Neuronal stem cell (in vitro differentiated cells): ENCODE measurements at regions not wholly inside any gene's neighbourhood (a gene's known extent, or its start where the extent isn't known, plus 50 kb on each side); places are given as distances from the start of the nearest gene placed in this dataset.

ENCODE experiments used
- DNase-seq: peaks from one replicate; pipeline ENCODE4 v3.0.0-alpha.2; 2013; ENCODE audit warnings: low spot score
- H2AFZ ChIP-seq: one replicate; pipeline ENCODE4 v1.6.1; 2013; ENCODE audit warnings: mild to moderate bottlenecking, low read length, inconsistent platforms
- H2AK5ac ChIP-seq: 2 replicates; pipeline ENCODE4 v1.6.1; 2013; ENCODE audit warnings: low read depth, mild to moderate bottlenecking, inconsistent platforms, low read length, moderate library complexity, mixed read lengths
- H2BK120ac ChIP-seq: 2 replicates; pipeline ENCODE4 v1.6.1; 2013; ENCODE audit warnings: low read depth, mild to moderate bottlenecking, inconsistent platforms, low read length, moderate library complexity, mixed read lengths
- H2BK12ac ChIP-seq: one replicate; pipeline ENCODE4 v1.6.1; 2013; ENCODE audit warnings: low read length, inconsistent platforms
- H2BK15ac ChIP-seq: 2 replicates; pipeline ENCODE4 v1.6.1; 2013; ENCODE audit warnings: mild to moderate bottlenecking, low read length, inconsistent platforms, mixed read lengths
- H2BK5ac ChIP-seq: one replicate; pipeline ENCODE4 v1.6.1; 2013; ENCODE audit warnings: inconsistent platforms, mild to moderate bottlenecking, low read length, moderate library complexity
- H3K14ac ChIP-seq: one replicate; pipeline ENCODE4 v1.6.1; 2013; ENCODE audit warnings: low read length, inconsistent platforms
- H3K18ac ChIP-seq: 2 replicates; pipeline ENCODE4 v1.6.1; 2013; ENCODE audit warnings: low read length, inconsistent platforms
- H3K23ac ChIP-seq: 2 replicates; pipeline ENCODE4 v1.6.1; 2013; ENCODE audit warnings: low read depth, mild to moderate bottlenecking, mixed read lengths, low read length, inconsistent platforms; ENCODE audit not compliant: poor library complexity
- H3K27ac ChIP-seq: replicated peaks from 3 replicates; pipeline ENCODE4 v1.5.1; 2013; ENCODE audit warnings: low read length, inconsistent platforms
- H3K27me3 ChIP-seq, 3 experiments: 2 replicates each; pipeline ENCODE4 v1.6.1; 2013; ENCODE audit warnings: low read length in 3 of 3, mild to moderate bottlenecking in 2 of 3, inconsistent platforms in 1 of 3, low read depth in 1 of 3, mixed read lengths in 1 of 3, moderate library complexity in 1 of 3; ENCODE audit not compliant: control insufficient read depth in 3 of 3, insufficient read depth in 3 of 3
- H3K36me3 ChIP-seq, 2 donors: replicated peaks in 1 of 2; 2 replicates each; pipeline ENCODE4 v1.6.1; 2013; ENCODE audit warnings: low read length in 2 of 2; ENCODE audit not compliant: control insufficient read depth in 2 of 2, insufficient read depth in 2 of 2
- H3K4ac ChIP-seq: 2 replicates; pipeline ENCODE4 v1.6.1; 2013; ENCODE audit warnings: inconsistent platforms, mild to moderate bottlenecking, low read length, moderate library complexity
- H3K4me1 ChIP-seq, 2 donors: 1 replicate in 1 of 2; 2 replicates in 1 of 2; pipeline ENCODE4 v1.6.1; 2013; ENCODE audit warnings: low read length in 2 of 2, low read depth in 1 of 2; ENCODE audit not compliant: control insufficient read depth in 2 of 2, insufficient read depth in 1 of 2
- H3K4me2 ChIP-seq: one replicate; pipeline ENCODE4 v1.6.1; 2013; ENCODE audit warnings: mild to moderate bottlenecking, low read length, inconsistent platforms; ENCODE audit not compliant: insufficient read depth, poor library complexity, severe bottlenecking
- H3K4me3 ChIP-seq, 2 donors: 2 replicates each; pipeline ENCODE4 v1.5.1; 2013; ENCODE audit warnings: low read length in 2 of 2, mild to moderate bottlenecking in 2 of 2, inconsistent platforms in 1 of 2, moderate library complexity in 1 of 2
- H3K79me1 ChIP-seq: one replicate; pipeline ENCODE4 v1.6.1; 2013; ENCODE audit warnings: low read depth, mild to moderate bottlenecking, inconsistent platforms, low read length, moderate library complexity
- H3K9ac ChIP-seq: one replicate; pipeline ENCODE4 v1.6.1; 2013; ENCODE audit warnings: mild to moderate bottlenecking, low read depth, low read length, inconsistent platforms; ENCODE audit not compliant: poor library complexity
- H3K9me3 ChIP-seq, 2 donors: replicated peaks in 1 of 2; 2 replicates each; pipeline versions ENCODE3 to v1.6.1; 2013; ENCODE audit warnings: low read length in 2 of 2, mild to moderate bottlenecking in 2 of 2, inconsistent platforms in 1 of 2, low read depth in 1 of 2, mixed read lengths in 1 of 2, moderate library complexity in 1 of 2; ENCODE audit not compliant: control insufficient read depth in 2 of 2, insufficient read depth in 1 of 2
- H4K8ac ChIP-seq: one replicate; pipeline ENCODE4 v1.6.1; 2013; ENCODE audit warnings: low read depth, mild to moderate bottlenecking, inconsistent platforms, low read length, moderate library complexity
- H4K91ac ChIP-seq: one replicate; pipeline ENCODE4 v1.6.1; 2013; ENCODE audit warnings: low read length, low read depth, mild to moderate bottlenecking, inconsistent platforms; ENCODE audit not compliant: poor library complexity
- WGBS, 2 donors: extraction: QIAGEN DNeasy Blood & Tissue Kit; methylation state at CpG; one replicate each; pipeline ENCODE4 v1.1.7; 2013; ENCODE audit warnings: missing lambda C conversion rate in 2 of 2, mixed read lengths in 1 of 2; ENCODE audit not compliant: insufficient read length in 2 of 2, insufficient replicate concordance in 1 of 2; ENCODE audit errors: extremely low coverage in 2 of 2; 5-methylcytosine and 5-hydroxymethylcytosine counted together

DNA sequence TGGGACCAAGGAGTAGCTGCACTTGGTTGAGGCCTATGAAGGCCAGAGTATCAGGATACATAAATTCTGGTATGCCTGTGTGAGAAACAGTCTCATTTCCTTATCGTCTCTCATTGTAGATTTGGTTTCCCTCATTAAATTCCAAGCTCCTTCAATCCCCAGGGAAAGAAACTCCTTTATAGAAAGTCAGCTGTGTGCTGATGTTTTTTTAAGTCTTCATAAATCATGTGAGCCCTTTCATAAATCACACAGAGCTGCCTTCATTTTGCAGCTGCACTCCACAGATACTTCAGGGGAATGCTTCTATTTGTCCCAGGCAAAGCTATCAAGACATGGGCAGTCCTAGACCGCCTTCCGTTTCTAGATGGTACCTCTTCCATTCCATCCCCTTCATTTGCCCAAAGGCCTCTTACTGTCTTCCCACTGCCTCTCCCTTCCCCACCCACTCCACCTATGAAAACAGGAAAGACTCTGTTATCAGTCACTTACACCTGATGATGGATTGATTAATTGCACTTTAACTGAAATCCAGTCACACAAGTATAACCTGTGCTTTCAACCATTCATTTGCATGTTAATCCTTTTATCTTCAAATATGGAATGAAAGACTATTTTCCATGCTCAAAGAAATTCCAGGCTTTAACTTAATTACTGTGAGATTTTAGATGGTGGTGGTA, 290.2 kb downstream of the C7orf25 start:
- H2BK120ac ChIP-seq, result no peak overlapping the region
- H2BK5ac ChIP-seq, result no peak overlapping the region
- no peak overlapping the region for H3K18ac ChIP-seq
- H2AFZ ChIP-seq, result no peak overlapping the region
- no peaks in the 10 kb centered on the region for H3K79me1 ChIP-seq
- H3K23ac ChIP-seq, result no peak overlapping the region
- no peaks in the 10 kb centered on the region for H3K9me3 ChIP-seq
- H2AK5ac ChIP-seq, result no peak overlapping the region
- no peak overlapping the region for H2BK15ac ChIP-seq
- DNase-seq, result no peak
- no peak overlapping the region for H3K27ac ChIP-seq
- no peaks in the 10 kb centered on the region for H3K36me3 ChIP-seq
- no peak overlapping the region for H4K8ac ChIP-seq
- H2BK12ac ChIP-seq, result no peak overlapping the region
- H3K4me1 ChIP-seq, result peaks cover 3 to 9% of the 10 kb centered on the region in 2 donors
- H3K9ac ChIP-seq, result no peak overlapping the region
- no peak overlapping the region for H3K4me3 ChIP-seq
- no peaks in the 10 kb centered on the region for H3K27me3 ChIP-seq
- WGBS, 2 donors, result no CpG with 5 or more reads among the region's 3 CpGs
- H3K4ac ChIP-seq, result no peak overlapping the region
- no peak overlapping the region for H3K4me2 ChIP-seq
- no peak overlapping the region for H3K14ac ChIP-seq
- no peak overlapping the region for H4K91ac ChIP-seq

DNA sequence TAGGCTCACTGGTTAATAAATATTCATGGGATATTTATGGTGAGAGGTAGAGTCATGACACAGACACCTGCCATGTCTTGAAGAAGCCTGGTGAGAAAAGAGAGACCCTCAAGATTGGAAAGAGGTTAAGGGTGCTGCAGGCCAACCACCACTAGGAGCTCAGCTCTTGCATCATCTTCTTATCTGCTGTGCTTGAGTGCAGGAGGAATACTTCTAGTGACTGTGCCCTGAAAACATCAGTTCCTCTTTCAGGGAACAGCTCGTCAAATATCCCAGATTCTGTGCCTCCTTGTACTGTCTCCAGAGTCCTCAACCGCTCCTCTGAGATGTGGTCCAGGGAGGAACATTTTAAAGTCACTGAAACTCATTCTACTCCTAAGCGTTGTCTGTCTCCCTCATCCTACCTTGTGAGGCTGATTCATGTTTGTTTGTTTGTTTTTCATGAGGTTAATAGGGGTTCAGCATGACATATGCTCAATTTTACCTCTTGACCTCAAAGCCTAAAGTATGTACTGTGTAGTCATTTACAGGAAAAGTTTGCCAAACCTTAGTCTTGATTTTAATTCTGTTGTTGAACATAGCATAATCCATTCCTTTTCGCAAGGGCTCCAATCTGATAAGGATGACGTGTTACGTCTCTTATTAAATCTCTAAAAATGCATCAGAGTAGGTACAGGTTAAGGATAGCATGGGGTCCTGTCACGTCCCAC, 293.1 kb downstream of the C7orf25 start:
- no CpG with 5 or more reads among the region's 7 CpGs for WGBS, 2 donors
- Histone ChIP-seq H3K4me3 (no peak overlapping the region), H2BK12ac (no peak overlapping the region), H2BK120ac (no peak overlapping the region), H3K27ac (no peak overlapping the region), H2AFZ (no peak overlapping the region), H2AK5ac (no peak overlapping the region), H3K4me1 (peaks cover 3 to 9% of the 10 kb centered on the region in 2 donors), H3K4ac (no peak overlapping the region), H4K91ac (no peak overlapping the region), H3K18ac (no peak overlapping the region), H3K23ac (no peak overlapping the region), H3K14ac (no peak overlapping the region), H4K8ac (no peak overlapping the region), H3K27me3 (no peaks in the 10 kb centered on the region), H3K79me1 (no peaks in the 10 kb centered on the region), H2BK5ac (no peak overlapping the region), H3K36me3 (no peaks in the 10 kb centered on the region), H2BK15ac (no peak overlapping the region), H3K9me3 (no peaks in the 10 kb centered on the region), H3K4me2 (no peak overlapping the region), H3K9ac (no peak overlapping the region)
- no peak for DNase-seq

DNA sequence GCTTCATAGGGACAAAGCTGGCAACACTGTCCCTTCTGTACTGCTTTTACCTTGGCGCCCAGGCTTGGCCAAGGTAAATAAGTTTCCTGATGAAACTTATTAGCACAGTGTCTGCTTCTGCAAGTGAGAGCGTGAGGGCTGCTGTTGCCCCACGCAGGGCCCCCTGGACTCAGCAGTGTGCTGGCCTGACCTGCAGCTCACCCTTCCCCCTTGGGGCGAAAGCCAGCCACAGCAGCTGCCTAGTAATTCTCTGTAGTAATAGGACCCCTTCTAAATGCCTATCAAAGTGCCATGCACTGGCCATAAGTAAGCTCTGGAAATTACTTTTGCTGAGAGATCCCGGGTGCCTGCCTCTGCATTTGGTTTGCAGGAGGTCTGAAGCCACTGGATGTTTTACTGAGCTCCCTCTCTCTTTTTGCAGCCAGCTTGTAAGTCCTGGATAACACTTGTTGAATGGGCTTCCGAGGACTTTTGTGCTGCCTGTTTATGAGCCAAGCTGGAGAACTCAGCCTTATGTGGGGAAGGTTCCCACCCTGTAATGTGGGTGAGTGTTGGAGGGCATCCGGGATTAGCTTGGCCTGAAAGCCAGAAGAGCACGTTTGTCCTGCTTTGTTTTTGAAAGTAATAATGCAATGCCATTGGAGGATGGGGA, 293.9 kb downstream of the C7orf25 start:
- peak; percentile 5 for DNase-seq
- WGBS, 2 donors, result no CpG with 5 or more reads among the region's 8 CpGs

More for the DNA sequence above, 293.9 kb downstream of the C7orf25 start:
- Histone ChIP-seq H4K91ac (no peak overlapping the region), H3K36me3 (no peaks in the 10 kb centered on the region), H2BK120ac (no peak overlapping the region), H3K18ac (no peak overlapping the region), H3K4me2 (no peak overlapping the region), H3K9me3 (no peaks in the 10 kb centered on the region), H3K4ac (no peak overlapping the region), H4K8ac (no peak overlapping the region), H3K4me3 (no peak overlapping the region), H3K27me3 (no peaks in the 10 kb centered on the region), H3K9ac (no peak overlapping the region), H2AFZ (peak overlapping the region; percentile 79), H3K23ac (no peak overlapping the region), H2AK5ac (no peak overlapping the region), H3K4me1 (peaks cover 3 to 9% of the 10 kb centered on the region in 2 donors), H3K79me1 (no peaks in the 10 kb centered on the region), H2BK5ac (no peak overlapping the region), H2BK12ac (no peak overlapping the region), H2BK15ac (no peak overlapping the region), H3K14ac (no peak overlapping the region), H3K27ac (no peak overlapping the region)
